ENCODE measurements at regions not wholly inside any gene's neighbourhood (a gene's known extent, or its start where the extent isn't known, plus 50 kb on each side); places are given as distances from the start of the nearest gene placed in this dataset.

- TF ChIP-seq, protein P1, sequence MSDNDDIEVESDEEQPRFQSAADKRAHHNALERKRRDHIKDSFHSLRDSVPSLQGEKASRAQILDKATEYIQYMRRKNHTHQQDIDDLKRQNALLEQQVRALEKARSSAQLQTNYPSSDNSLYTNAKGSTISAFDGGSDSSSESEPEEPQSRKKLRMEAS (IDR thresholded peaks at IDR 0.05): no peak
- no peak for TF ChIP-seq ZBTB7A (IDR thresholded peaks at IDR 0.05; ENCODE audit: low read depth)
Observed at GRCh38 chr1:80462006-80462405, 1338.7 kb upstream of the ADGRL2 start.

- TF ChIP-seq EGR1 (IDR thresholded peaks at IDR 0.05): no peak
- TF ChIP-seq, protein P1 (IDR thresholded peaks at IDR 0.05): no peak
- TF ChIP-seq CREB1 (IDR thresholded peaks at IDR 0.05; ENCODE audit: low read depth): no peak
- no peak for TF ChIP-seq CEBPB (IDR thresholded peaks at IDR 0.05)
- TF ChIP-seq TCF12 (IDR thresholded peaks at IDR 0.05; ENCODE audit: low read depth): no peak
- no peak for TF ChIP-seq RAD21 (IDR thresholded peaks at IDR 0.05; ENCODE audit: low read depth)
- TF ChIP-seq NFIC (IDR thresholded peaks at IDR 0.05): no peak
- TF ChIP-seq FOXM1 (IDR thresholded peaks at IDR 0.05; ENCODE audit: borderline replicate concordance, low read depth): no peak
- no peak for TF ChIP-seq TEAD4 (IDR thresholded peaks at IDR 0.05)
- TF ChIP-seq EP300 (IDR thresholded peaks at IDR 0.05; ENCODE audit: borderline replicate concordance): no peak
- no peak for TF ChIP-seq TAF1 (IDR thresholded peaks at IDR 0.05; ENCODE audit: low read depth)
Observed at GRCh38 chr1:80457409-80457808, 1343.3 kb upstream of the ADGRL2 start.

- TF ChIP-seq TEAD4 (IDR thresholded peaks at IDR 0.05): no peak
- TF ChIP-seq NFIC (IDR thresholded peaks at IDR 0.05): no peak
- no peak for TF ChIP-seq TAF1 (IDR thresholded peaks at IDR 0.05; ENCODE audit: low read depth)
- TF ChIP-seq, protein P2, sequence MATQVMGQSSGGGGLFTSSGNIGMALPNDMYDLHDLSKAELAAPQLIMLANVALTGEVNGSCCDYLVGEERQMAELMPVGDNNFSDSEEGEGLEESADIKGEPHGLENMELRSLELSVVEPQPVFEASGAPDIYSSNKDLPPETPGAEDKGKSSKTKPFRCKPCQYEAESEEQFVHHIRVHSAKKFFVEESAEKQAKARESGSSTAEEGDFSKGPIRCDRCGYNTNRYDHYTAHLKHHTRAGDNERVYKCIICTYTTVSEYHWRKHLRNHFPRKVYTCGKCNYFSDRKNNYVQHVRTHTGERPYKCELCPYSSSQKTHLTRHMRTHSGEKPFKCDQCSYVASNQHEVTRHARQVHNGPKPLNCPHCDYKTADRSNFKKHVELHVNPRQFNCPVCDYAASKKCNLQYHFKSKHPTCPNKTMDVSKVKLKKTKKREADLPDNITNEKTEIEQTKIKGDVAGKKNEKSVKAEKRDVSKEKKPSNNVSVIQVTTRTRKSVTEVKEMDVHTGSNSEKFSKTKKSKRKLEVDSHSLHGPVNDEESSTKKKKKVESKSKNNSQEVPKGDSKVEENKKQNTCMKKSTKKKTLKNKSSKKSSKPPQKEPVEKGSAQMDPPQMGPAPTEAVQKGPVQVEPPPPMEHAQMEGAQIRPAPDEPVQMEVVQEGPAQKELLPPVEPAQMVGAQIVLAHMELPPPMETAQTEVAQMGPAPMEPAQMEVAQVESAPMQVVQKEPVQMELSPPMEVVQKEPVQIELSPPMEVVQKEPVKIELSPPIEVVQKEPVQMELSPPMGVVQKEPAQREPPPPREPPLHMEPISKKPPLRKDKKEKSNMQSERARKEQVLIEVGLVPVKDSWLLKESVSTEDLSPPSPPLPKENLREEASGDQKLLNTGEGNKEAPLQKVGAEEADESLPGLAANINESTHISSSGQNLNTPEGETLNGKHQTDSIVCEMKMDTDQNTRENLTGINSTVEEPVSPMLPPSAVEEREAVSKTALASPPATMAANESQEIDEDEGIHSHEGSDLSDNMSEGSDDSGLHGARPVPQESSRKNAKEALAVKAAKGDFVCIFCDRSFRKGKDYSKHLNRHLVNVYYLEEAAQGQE (IDR thresholded peaks at IDR 0.05; ENCODE audit: low read depth): no peak
- no peak for TF ChIP-seq ZBTB7A (IDR thresholded peaks at IDR 0.05; ENCODE audit: low read depth)
- no peak for TF ChIP-seq EGR1 (IDR thresholded peaks at IDR 0.05)
- no peak for TF ChIP-seq YY1 (IDR thresholded peaks at IDR 0.05; ENCODE audit: low read depth)
- TF ChIP-seq CEBPB (IDR thresholded peaks at IDR 0.05): no peak
- no peak for TF ChIP-seq CREB1 (IDR thresholded peaks at IDR 0.05; ENCODE audit: low read depth)
- no peak for TF ChIP-seq EP300 (IDR thresholded peaks at IDR 0.05; ENCODE audit: borderline replicate concordance)
- TF ChIP-seq TCF12 (IDR thresholded peaks at IDR 0.05; ENCODE audit: low read depth): no peak
- no peak for TF ChIP-seq RAD21 (IDR thresholded peaks at IDR 0.05; ENCODE audit: low read depth)
- TF ChIP-seq, protein P3, sequence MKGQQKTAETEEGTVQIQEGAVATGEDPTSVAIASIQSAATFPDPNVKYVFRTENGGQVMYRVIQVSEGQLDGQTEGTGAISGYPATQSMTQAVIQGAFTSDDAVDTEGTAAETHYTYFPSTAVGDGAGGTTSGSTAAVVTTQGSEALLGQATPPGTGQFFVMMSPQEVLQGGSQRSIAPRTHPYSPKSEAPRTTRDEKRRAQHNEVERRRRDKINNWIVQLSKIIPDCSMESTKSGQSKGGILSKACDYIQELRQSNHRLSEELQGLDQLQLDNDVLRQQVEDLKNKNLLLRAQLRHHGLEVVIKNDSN (IDR thresholded peaks at IDR 0.05): no peak
- TF ChIP-seq FOXM1 (IDR thresholded peaks at IDR 0.05; ENCODE audit: borderline replicate concordance, low read depth): no peak
- TF ChIP-seq, protein P1 (IDR thresholded peaks at IDR 0.05): no peak
Observed at GRCh38 chr1:80453775-80454174, 1347.0 kb upstream of the ADGRL2 start.

DNA sequence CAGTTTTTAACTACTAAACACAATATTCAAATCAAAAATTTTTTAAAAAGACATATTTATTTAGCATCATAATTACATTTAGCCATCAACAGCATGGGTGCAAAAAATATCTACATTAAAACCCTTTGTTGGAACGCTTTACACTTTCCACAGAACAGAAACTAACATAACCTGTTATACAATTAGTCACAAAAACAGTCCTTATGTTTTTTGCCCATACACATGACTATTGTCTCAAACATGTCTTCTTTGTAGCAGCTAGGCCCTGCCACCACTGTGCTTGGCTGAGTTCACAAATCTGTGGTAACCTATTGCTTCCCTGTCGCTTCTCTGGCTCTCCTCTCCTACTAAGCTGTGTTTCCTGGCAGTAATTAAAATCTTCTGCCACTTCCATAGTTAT is 1350.0 kb upstream of the ADGRL2 start:
- TF ChIP-seq EP300 (IDR thresholded peaks at IDR 0.05; ENCODE audit: borderline replicate concordance) (no peak), TCF12 (IDR thresholded peaks at IDR 0.05; ENCODE audit: low read depth) (no peak), EGR1 (IDR thresholded peaks at IDR 0.05) (no peak), RAD21 (IDR thresholded peaks at IDR 0.05; ENCODE audit: low read depth) (no peak), CEBPB (IDR thresholded peaks at IDR 0.05) (no peak), TAF1 (IDR thresholded peaks at IDR 0.05; ENCODE audit: low read depth) (no peak), YY1 (IDR thresholded peaks at IDR 0.05; ENCODE audit: low read depth) (no peak), TEAD4 (IDR thresholded peaks at IDR 0.05) (no peak), NFIC (IDR thresholded peaks at IDR 0.05) (no peak), CREB1 (IDR thresholded peaks at IDR 0.05; ENCODE audit: low read depth) (no peak), FOXM1 (IDR thresholded peaks at IDR 0.05; ENCODE audit: borderline replicate concordance, low read depth) (no peak), ZBTB7A (IDR thresholded peaks at IDR 0.05; ENCODE audit: low read depth) (no peak)
- TF ChIP-seq, protein P1 (IDR thresholded peaks at IDR 0.05): no peak
- TF ChIP-seq, protein P3 (IDR thresholded peaks at IDR 0.05): no peak
- TF ChIP-seq, protein P2 (IDR thresholded peaks at IDR 0.05; ENCODE audit: low read depth): no peak

- TF ChIP-seq EGR1 (IDR thresholded peaks at IDR 0.05) (no peak), TCF12 (IDR thresholded peaks at IDR 0.05; ENCODE audit: low read depth) (no peak), CREB1 (IDR thresholded peaks at IDR 0.05; ENCODE audit: low read depth) (no peak), EP300 (IDR thresholded peaks at IDR 0.05; ENCODE audit: borderline replicate concordance) (no peak), CEBPB (IDR thresholded peaks at IDR 0.05) (no peak), RAD21 (IDR thresholded peaks at IDR 0.05; ENCODE audit: low read depth) (no peak), FOXM1 (IDR thresholded peaks at IDR 0.05; ENCODE audit: borderline replicate concordance, low read depth) (no peak), YY1 (IDR thresholded peaks at IDR 0.05; ENCODE audit: low read depth) (no peak)
- TF ChIP-seq, protein P1 (IDR thresholded peaks at IDR 0.05): no peak
- TF ChIP-seq, protein P3 (IDR thresholded peaks at IDR 0.05): no peak
Observed at GRCh38 chr1:80448081-80448480, 1352.7 kb upstream of the ADGRL2 start.
